ENCODE measurements at regions not wholly inside any gene's neighbourhood (a gene's known extent, or its start where the extent isn't known, plus 50 kb on each side); places are given as distances from the start of the nearest gene placed in this dataset.

GRCh38 chr15:70149667-70150404 lies 52.1 kb upstream of the TLE3 start:
- FAIRE-seq = no peak

DNA sequence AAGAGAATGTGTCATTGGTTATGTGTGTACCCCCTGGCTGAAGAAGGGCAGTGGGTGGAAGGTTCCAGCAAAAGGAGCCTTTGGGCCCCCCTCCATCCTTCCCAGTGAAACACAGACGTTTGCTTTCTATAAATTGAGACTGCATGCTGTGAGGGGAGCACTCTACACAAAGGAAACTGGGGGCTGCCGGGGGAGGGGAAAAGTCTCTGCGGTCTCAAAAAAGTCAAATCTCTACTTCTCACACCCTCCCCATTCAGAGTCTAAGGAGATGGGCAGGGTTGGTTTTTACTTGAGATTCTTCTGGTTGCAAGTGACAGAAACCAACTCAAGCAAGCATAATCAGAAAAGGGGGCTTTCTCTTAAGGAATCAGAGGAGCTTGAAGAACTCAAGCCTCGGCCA lies 50.1 kb upstream of the TLE3 start:
- no peak for FAIRE-seq
